Liver (tissue), 9 donors: ENCODE measurements at regions not wholly inside any gene's neighbourhood (a gene's known extent, or its start where the extent isn't known, plus 50 kb on each side); places are given as distances from the start of the nearest gene placed in this dataset. TPM values are rescaled to one million over a fixed set of nuclear protein-coding genes. Genes with fewer than 3 reads are reported as not detected.

Experiments
- DNase-seq: peaks from one replicate; pipeline ENCODE4 v3.0.0-alpha.2; 2017; ENCODE audit warnings: low spot score
- H3K27ac ChIP-seq, 2 donors: one replicate each; pipeline ENCODE4 v1.7.0; 2013; ENCODE audit warnings: inconsistent platforms in 2 of 2, low read length in 2 of 2, control low read depth in 1 of 2, low read depth in 1 of 2, mild to moderate bottlenecking in 1 of 2
- H3K27me3 ChIP-seq, 4 donors: one replicate each; pipeline versions ENCODE4 v1.6.1 to v1.7.0; 2013; ENCODE audit warnings: low read length in 3 of 4, inconsistent platforms in 1 of 4, mild to moderate bottlenecking in 1 of 4, moderate library complexity in 1 of 4; ENCODE audit not compliant: control insufficient read depth in 4 of 4, insufficient read depth in 4 of 4
- H3K36me3 ChIP-seq, 4 donors: one replicate each; pipeline versions ENCODE4 v1.6.1 to v1.7.0; 2013; ENCODE audit warnings: low read length in 3 of 4, mild to moderate bottlenecking in 3 of 4, low read depth in 1 of 4, moderate library complexity in 1 of 4; ENCODE audit not compliant: control insufficient read depth in 4 of 4, insufficient read depth in 3 of 4
- H3K4me1 ChIP-seq, 4 donors: one replicate each; pipeline versions ENCODE4 v1.6.1 to v1.7.0; 2013; ENCODE audit warnings: low read length in 3 of 4, mild to moderate bottlenecking in 3 of 4, moderate library complexity in 1 of 4; ENCODE audit not compliant: control insufficient read depth in 4 of 4, insufficient read depth in 4 of 4
- H3K4me3 ChIP-seq, 3 donors: one replicate each; pipeline versions ENCODE4 v1.6.1 to v1.7.0; 2013; ENCODE audit warnings: low read length in 3 of 3, control low read depth in 1 of 3, low read depth in 1 of 3, mild to moderate bottlenecking in 1 of 3
- H3K9ac ChIP-seq, 2 donors: one replicate each; pipeline ENCODE4 v1.7.0; 2013; ENCODE audit warnings: low read length in 2 of 2, mild to moderate bottlenecking in 2 of 2, moderate library complexity in 2 of 2, control low read depth in 1 of 2, low read depth in 1 of 2
- H3K9me3 ChIP-seq, 4 donors: one replicate each; pipeline versions ENCODE4 v1.6.1 to v1.7.0; 2013; ENCODE audit warnings: low read length in 3 of 4; ENCODE audit not compliant: control insufficient read depth in 4 of 4
- ATF3 ChIP-seq: IDR thresholded peaks from 2 replicates; pipeline ENCODE4 v1.6.1; 2016; ENCODE audit warnings: antibody characterized with exemption
- GABPA ChIP-seq, 2 donors: IDR thresholded peaks in 1 of 2; conservative IDR thresholded peaks in 1 of 2; 2 replicates each; pipeline ENCODE4 v1.6.1; 2016; ENCODE audit warnings: antibody characterized with exemption in 2 of 2, mild to moderate bottlenecking in 1 of 2, moderate library complexity in 1 of 2
- HNF4A ChIP-seq, 2 donors: conservative IDR thresholded peaks; 2 replicates each; pipeline ENCODE4 v1.6.1; 2016; ENCODE audit warnings: antibody characterized with exemption in 2 of 2, mild to moderate bottlenecking in 2 of 2
- NR2F2 ChIP-seq: IDR thresholded peaks from 2 replicates; pipeline ENCODE4 v1.6.1; 2016; ENCODE audit warnings: antibody characterized with exemption
- TAF1 ChIP-seq: conservative IDR thresholded peaks from 2 replicates; pipeline ENCODE4 v1.6.1; 2016; ENCODE audit warnings: antibody characterized with exemption, mild to moderate bottlenecking
- WGBS: extraction: QIAGEN DNeasy Blood & Tissue Kit; methylation state at CpG from one replicate; pipeline ENCODE4 v1.1.7; 2013; 5-methylcytosine and 5-hydroxymethylcytosine counted together
- small RNA-seq: library from RNA; depleted of rRNA; stranded (forward); fragments of <200 nt; gene quantifications from one replicate; pipeline ENCODE3, GENCODE V24; 2014
- TF ChIP-seq, protein P1 (sequence below): IDR thresholded peaks from 2 replicates; pipeline ENCODE4 v1.6.1; 2016; ENCODE audit warnings: antibody characterized with exemption, mild to moderate bottlenecking
- TF ChIP-seq, protein P2 (sequence below): IDR thresholded peaks from 2 replicates; pipeline ENCODE4 v1.6.1; 2016; ENCODE audit warnings: antibody characterized with exemption
- TF ChIP-seq, protein P3 (sequence below): fragments of 150-350 bp; IDR thresholded peaks from 2 replicates; pipeline ENCODE4 v1.5.1; 2017; ENCODE audit warnings: improper control_type of control experiment, low read depth, low read length; ENCODE audit not compliant: missing input control
- donor health status: healthy.
- donor health status: healthy.
- donor health status: healthy.
- donor health status: healthy.
- donor health status: healthy.

GRCh38 chr6:114403858-114404257, 61.0 kb upstream of the HS3ST5 start:
- peaks cover 0 to 5% (median 0%) of the 10 kb centered on the region in 4 donors for H3K27me3 ChIP-seq
- no peaks in the 10 kb centered on the region for H3K36me3 ChIP-seq
- no peak for TF ChIP-seq NR2F2
- TF ChIP-seq GABPA (IDR thresholded peaks at IDR 0.05 in 1 of 2, conservative IDR thresholded peaks at IDR 0.05 in 1 of 2) = no peak
- TF ChIP-seq, protein P1, sequence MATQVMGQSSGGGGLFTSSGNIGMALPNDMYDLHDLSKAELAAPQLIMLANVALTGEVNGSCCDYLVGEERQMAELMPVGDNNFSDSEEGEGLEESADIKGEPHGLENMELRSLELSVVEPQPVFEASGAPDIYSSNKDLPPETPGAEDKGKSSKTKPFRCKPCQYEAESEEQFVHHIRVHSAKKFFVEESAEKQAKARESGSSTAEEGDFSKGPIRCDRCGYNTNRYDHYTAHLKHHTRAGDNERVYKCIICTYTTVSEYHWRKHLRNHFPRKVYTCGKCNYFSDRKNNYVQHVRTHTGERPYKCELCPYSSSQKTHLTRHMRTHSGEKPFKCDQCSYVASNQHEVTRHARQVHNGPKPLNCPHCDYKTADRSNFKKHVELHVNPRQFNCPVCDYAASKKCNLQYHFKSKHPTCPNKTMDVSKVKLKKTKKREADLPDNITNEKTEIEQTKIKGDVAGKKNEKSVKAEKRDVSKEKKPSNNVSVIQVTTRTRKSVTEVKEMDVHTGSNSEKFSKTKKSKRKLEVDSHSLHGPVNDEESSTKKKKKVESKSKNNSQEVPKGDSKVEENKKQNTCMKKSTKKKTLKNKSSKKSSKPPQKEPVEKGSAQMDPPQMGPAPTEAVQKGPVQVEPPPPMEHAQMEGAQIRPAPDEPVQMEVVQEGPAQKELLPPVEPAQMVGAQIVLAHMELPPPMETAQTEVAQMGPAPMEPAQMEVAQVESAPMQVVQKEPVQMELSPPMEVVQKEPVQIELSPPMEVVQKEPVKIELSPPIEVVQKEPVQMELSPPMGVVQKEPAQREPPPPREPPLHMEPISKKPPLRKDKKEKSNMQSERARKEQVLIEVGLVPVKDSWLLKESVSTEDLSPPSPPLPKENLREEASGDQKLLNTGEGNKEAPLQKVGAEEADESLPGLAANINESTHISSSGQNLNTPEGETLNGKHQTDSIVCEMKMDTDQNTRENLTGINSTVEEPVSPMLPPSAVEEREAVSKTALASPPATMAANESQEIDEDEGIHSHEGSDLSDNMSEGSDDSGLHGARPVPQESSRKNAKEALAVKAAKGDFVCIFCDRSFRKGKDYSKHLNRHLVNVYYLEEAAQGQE = no peak
- no peak for TF ChIP-seq HNF4A (conservative IDR thresholded peaks at IDR 0.05)
- TF ChIP-seq, protein P2, sequence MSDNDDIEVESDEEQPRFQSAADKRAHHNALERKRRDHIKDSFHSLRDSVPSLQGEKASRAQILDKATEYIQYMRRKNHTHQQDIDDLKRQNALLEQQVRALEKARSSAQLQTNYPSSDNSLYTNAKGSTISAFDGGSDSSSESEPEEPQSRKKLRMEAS = no peak
- TF ChIP-seq TAF1 = no peak
- TF ChIP-seq ATF3 = no peak
- no peak overlapping the region for H3K9ac ChIP-seq
- H3K27ac ChIP-seq = no peak overlapping the region
- 65% methylated on average over 1 of the region's 1 CpG for WGBS
- H3K4me1 ChIP-seq = no peaks in the 10 kb centered on the region
- DNase-seq = no peak
- no peaks in the 10 kb centered on the region for H3K9me3 ChIP-seq
- no peak overlapping the region for H3K4me3 ChIP-seq

- H3K27me3 ChIP-seq = no peaks in the 10 kb centered on the region
- no peaks in the 10 kb centered on the region for H3K4me1 ChIP-seq
- no peak overlapping the region for H3K27ac ChIP-seq
- TF ChIP-seq NR2F2 (no peak), HNF4A (conservative IDR thresholded peaks at IDR 0.05) (no peak), GABPA (IDR thresholded peaks at IDR 0.05 in 1 of 2, conservative IDR thresholded peaks at IDR 0.05 in 1 of 2) (no peak)
- TF ChIP-seq, protein P3, sequence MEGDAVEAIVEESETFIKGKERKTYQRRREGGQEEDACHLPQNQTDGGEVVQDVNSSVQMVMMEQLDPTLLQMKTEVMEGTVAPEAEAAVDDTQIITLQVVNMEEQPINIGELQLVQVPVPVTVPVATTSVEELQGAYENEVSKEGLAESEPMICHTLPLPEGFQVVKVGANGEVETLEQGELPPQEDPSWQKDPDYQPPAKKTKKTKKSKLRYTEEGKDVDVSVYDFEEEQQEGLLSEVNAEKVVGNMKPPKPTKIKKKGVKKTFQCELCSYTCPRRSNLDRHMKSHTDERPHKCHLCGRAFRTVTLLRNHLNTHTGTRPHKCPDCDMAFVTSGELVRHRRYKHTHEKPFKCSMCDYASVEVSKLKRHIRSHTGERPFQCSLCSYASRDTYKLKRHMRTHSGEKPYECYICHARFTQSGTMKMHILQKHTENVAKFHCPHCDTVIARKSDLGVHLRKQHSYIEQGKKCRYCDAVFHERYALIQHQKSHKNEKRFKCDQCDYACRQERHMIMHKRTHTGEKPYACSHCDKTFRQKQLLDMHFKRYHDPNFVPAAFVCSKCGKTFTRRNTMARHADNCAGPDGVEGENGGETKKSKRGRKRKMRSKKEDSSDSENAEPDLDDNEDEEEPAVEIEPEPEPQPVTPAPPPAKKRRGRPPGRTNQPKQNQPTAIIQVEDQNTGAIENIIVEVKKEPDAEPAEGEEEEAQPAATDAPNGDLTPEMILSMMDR = no peak
- DNase-seq = no peak
- H3K9ac ChIP-seq = no peak overlapping the region
- 24% methylated on average over 2 of the region's 2 CpGs for WGBS
- H3K9me3 ChIP-seq = no peaks in the 10 kb centered on the region
- H3K36me3 ChIP-seq = no peaks in the 10 kb centered on the region
- no peak overlapping the region for H3K4me3 ChIP-seq
These were observed 55.7 kb upstream of the HS3ST5 start for GRCh38 chr6:114398481-114398880.

Small RNA genes lying in the stretch of these regions (small RNA-seq; reads per million reads assigned to genes)
- gene AL606845.1 (not detected), gene RNU6-475P (not detected)
